Panc1 (cell line): ENCODE measurements at regions not wholly inside any gene's neighbourhood (a gene's known extent, or its start where the extent isn't known, plus 50 kb on each side); places are given as distances from the start of the nearest gene placed in this dataset.

Experiments
- ATAC-seq: fragments of 200-7000 bp; cut with Tn5 transposase; 2 replicates; pipeline ENCODE4 v1.9.1; 2020; ENCODE audit warnings: mild to moderate bottlenecking, moderate library complexity
- BruUV-seq: library from RNA; stranded (reverse); fragments of 400-500 nt; replicated peaks from 2 replicates; lab custom pipeline; 2021; lab: Mats Ljungman, UMichigan
- CTCF ChIA-PET: fragments of 300-600 bp; sonication (Branson Sonifier 250); formaldehyde crosslinking; loops from one replicate; lab custom pipeline; 2022; ENCODE audit warnings: antibody characterized with exemption; lab: Charles Lee
- POLR2A ChIA-PET: fragments of 300-600 bp; sonication (Branson Sonifier 250); formaldehyde crosslinking; loops from one replicate; lab custom pipeline; 2022; ENCODE audit warnings: antibody characterized with exemption; lab: Charles Lee
- DNase-seq: peaks from one replicate; pipeline ENCODE4 v3.0.0-alpha.2; 2010; ENCODE audit warnings: low read depth, low spot score
- H3K27ac ChIP-seq: 2 replicates; pipeline ENCODE4 v1.5.1; 2011; ENCODE audit warnings: mild to moderate bottlenecking, low read length, inconsistent platforms
- H3K27me3 ChIP-seq: fragments of 200-500 bp; sonication (Bioruptor generic); 2 replicates; pipeline ENCODE4 v1.6.0; 2014; ENCODE audit warnings: low read length, inconsistent platforms; ENCODE audit not compliant: control insufficient read depth, insufficient read depth
- H3K36me3 ChIP-seq: fragments of 200-500 bp; sonication (Bioruptor generic); 2 replicates; pipeline ENCODE4 v1.5.1; 2014; ENCODE audit warnings: inconsistent platforms, mild to moderate bottlenecking, low read length, moderate library complexity; ENCODE audit not compliant: control insufficient read depth, insufficient read depth
- H3K4me1 ChIP-seq: 2 replicates; pipeline ENCODE4 v1.5.1; 2011; ENCODE audit warnings: inconsistent platforms, mild to moderate bottlenecking, low read length, moderate library complexity; ENCODE audit not compliant: control insufficient read depth, insufficient read depth
- H3K4me3 ChIP-seq, 2 experiments: 2 replicates each; pipeline ENCODE4 v1.5.1; 2011 to 2012; ENCODE audit warnings: low read depth in 2 of 2, low read length in 2 of 2, mild to moderate bottlenecking in 2 of 2, inconsistent platforms in 1 of 2, moderate library complexity in 1 of 2
- H3K9me3 ChIP-seq: fragments of 200-500 bp; sonication (Bioruptor generic); 2 replicates; pipeline ENCODE4 v1.5.1; 2014; ENCODE audit warnings: low read depth, mild to moderate bottlenecking, inconsistent platforms, low read length, moderate library complexity; ENCODE audit not compliant: control insufficient read depth, insufficient read depth
- CTCF ChIP-seq: fragments of 450-650 bp; IDR thresholded peaks from 2 replicates; pipeline ENCODE4 v1.5.1; 2017; ENCODE audit warnings: mild to moderate bottlenecking
- POLR2AphosphoS5 ChIP-seq: IDR thresholded peaks from 2 replicates; pipeline ENCODE4 v1.6.1; 2012; ENCODE audit warnings: mild to moderate bottlenecking, low read depth, low read length, moderate library complexity
- REST ChIP-seq, 2 experiments: IDR thresholded peaks; 2 replicates each; pipeline ENCODE4 v1.6.1; 2011 to 2012; ENCODE audit warnings: low read depth in 2 of 2, control low read depth in 1 of 2, low read length in 1 of 2, mild to moderate bottlenecking in 1 of 2, moderate library complexity in 1 of 2; ENCODE audit not compliant: insufficient read depth in 1 of 2
- SIN3A ChIP-seq: IDR thresholded peaks from 2 replicates; pipeline ENCODE4 v1.6.1; 2012; ENCODE audit warnings: low read depth, mild to moderate bottlenecking, low read length, moderate library complexity, borderline replicate concordance; ENCODE audit not compliant: insufficient read depth
- TCF7L2 ChIP-seq: IDR thresholded peaks from 2 replicates; pipeline ENCODE4 v1.6.1; 2011; ENCODE audit warnings: mild to moderate bottlenecking, low read depth, low read length, inconsistent platforms
- in situ Hi-C: cut with HindIII; loops from 2 replicates; pipeline ENCODE4 v1.10.0; 2016; ENCODE audit warnings: low sequenced_read_pairs, low pct_unique_long_range_greater_than_20kb
- intact Hi-C: fragments of 100-400 bp; cut with micrococcal nuclease; formaldehyde crosslinking; loops from one replicate; pipeline ENCODE4 v1.10.0; 2022; ENCODE audit not compliant: unreplicated experiment

GRCh38 chr21:24353492-24353891, 1253.8 kb downstream of the MRPL39 start:
- H3K36me3 ChIP-seq: no peaks in the 10 kb centered on the region
- H3K4me3 ChIP-seq: no peak overlapping the region
- no peak for ATAC-seq
- no peak overlapping the region for H3K27ac ChIP-seq
- TF ChIP-seq SIN3A (no peak), TCF7L2 (no peak), CTCF (no peak), POLR2AphosphoS5 (no peak), REST (IDR thresholded peaks at IDR 0.05; ENCODE audit: insufficient read depth in 1 of 2, low read depth in 2 of 2, low read length in 1 of 2) (no peak)
- intact Hi-C loops: no loop called here
- ChIA-PET POLR2A (no interaction called here), CTCF (no interaction called here)
- in situ Hi-C loops: no loop called here
- BruUV-seq: no TSS peak
- H3K4me1 ChIP-seq: no peaks in the 10 kb centered on the region
- H3K27me3 ChIP-seq: no peaks in the 10 kb centered on the region
- H3K9me3 ChIP-seq: no peaks in the 10 kb centered on the region
- DNase-seq: no peak

- Histone ChIP-seq H3K36me3 (no peaks in the 10 kb centered on the region), H3K9me3 (no peaks in the 10 kb centered on the region), H3K27ac (no peak overlapping the region), H3K27me3 (no peaks in the 10 kb centered on the region), H3K4me1 (no peaks in the 10 kb centered on the region), H3K4me3 (no peak overlapping the region)
- intact Hi-C loops: no loop called here
- DNase-seq (no peak), ATAC-seq (no peak)
- no TSS peak for BruUV-seq
- ChIA-PET POLR2A (no interaction called here), CTCF (no interaction called here)
- in situ Hi-C loops: no loop called here
- TF ChIP-seq REST (IDR thresholded peaks at IDR 0.05; ENCODE audit: insufficient read depth in 1 of 2, low read depth in 2 of 2, low read length in 1 of 2): no peak
- TF ChIP-seq CTCF: no peak
- no peak for TF ChIP-seq TCF7L2
- no peak for TF ChIP-seq POLR2AphosphoS5
- no peak for TF ChIP-seq SIN3A
These were observed 1267.9 kb downstream of the MRPL39 start for GRCh38 chr21:24339406-24339805.
